IMR-90 (cell line): ENCODE measurements at regions not wholly inside any gene's neighbourhood (a gene's known extent, or its start where the extent isn't known, plus 50 kb on each side); places are given as distances from the start of the nearest gene placed in this dataset.

ENCODE experiments used
- ATAC-seq: fragments of 200-7000 bp; cut with Tn5 transposase; 2 replicates; pipeline ENCODE4 v1.9.1; 2020; ENCODE audit warnings: low read depth, mild to moderate bottlenecking, moderate library complexity
- BruUV-seq: library from RNA; stranded (reverse); fragments of 400-500 nt; replicated peaks from 2 replicates; lab custom pipeline; 2021; lab: Mats Ljungman, UMichigan
- CTCF ChIA-PET: fragments of 300-600 bp; formaldehyde crosslinking; extraction: SDS; loops from one replicate; lab custom pipeline; 2021; ENCODE audit warnings: antibody characterized with exemption; lab: Yijun Ruan, JAX
- POLR2A ChIA-PET: fragments of 300-600 bp; sonication (Branson Sonifier 250); formaldehyde crosslinking; loops from one replicate; lab custom pipeline; 2022; ENCODE audit warnings: antibody characterized with exemption; ENCODE audit not compliant: unreplicated experiment; lab: Charles Lee
- DNase-seq: peaks from one replicate; pipeline ENCODE4 v3.0.0; 2013
- H2AFZ ChIP-seq: replicated peaks from 2 replicates; pipeline ENCODE3; 2013; ENCODE audit warnings: low read length, mild to moderate bottlenecking; ENCODE audit not compliant: poor library complexity
- H2AK5ac ChIP-seq: 2 replicates; pipeline ENCODE4 v1.6.1; 2013; ENCODE audit warnings: low read depth, low read length, inconsistent platforms
- H2AK9ac ChIP-seq: replicated peaks from 2 replicates; pipeline ENCODE3; 2013; ENCODE audit warnings: mild to moderate bottlenecking, low read depth, low read length, moderate library complexity; ENCODE audit not compliant: poor library complexity
- H2BK120ac ChIP-seq: 2 replicates; pipeline ENCODE4 v1.6.1; 2013; ENCODE audit warnings: low read depth, low read length, inconsistent platforms
- H2BK15ac ChIP-seq: 3 replicates; pipeline ENCODE4 v1.6.1; 2013; ENCODE audit warnings: low read depth, low read length, inconsistent platforms
- H2BK20ac ChIP-seq: 2 replicates; pipeline ENCODE4 v1.6.1; 2013; ENCODE audit warnings: low read depth, mild to moderate bottlenecking, inconsistent platforms, low read length, moderate library complexity
- H2BK5ac ChIP-seq: 2 replicates; pipeline ENCODE4 v1.6.1; 2013; ENCODE audit warnings: mild to moderate bottlenecking, low read depth, low read length, inconsistent platforms; ENCODE audit not compliant: poor library complexity, severe bottlenecking
- H3K14ac ChIP-seq: replicated peaks from 2 replicates; pipeline ENCODE4 v1.6.1; 2013; ENCODE audit warnings: low read depth, low read length, inconsistent platforms
- H3K18ac ChIP-seq: 2 replicates; pipeline ENCODE4 v1.6.1; 2013; ENCODE audit warnings: low read depth, low read length, control low read depth
- H3K23ac ChIP-seq: 2 replicates; pipeline ENCODE4 v1.6.1; 2013; ENCODE audit warnings: low read depth, low read length, inconsistent platforms
- H3K27ac ChIP-seq: 2 replicates; pipeline ENCODE4 v1.5.1; 2013; ENCODE audit warnings: mild to moderate bottlenecking, control low read depth, low read length; ENCODE audit not compliant: insufficient read depth
- H3K27me3 ChIP-seq: 2 replicates; pipeline ENCODE4 v1.6.1; 2013; ENCODE audit warnings: low read length; ENCODE audit not compliant: control insufficient read depth, insufficient read depth
- H3K36me3 ChIP-seq: 2 replicates; pipeline ENCODE4 v1.6.1; 2013; ENCODE audit warnings: low read length, mixed read lengths; ENCODE audit not compliant: control insufficient read depth, insufficient read depth
- H3K4ac ChIP-seq: 2 replicates; pipeline ENCODE4 v1.6.1; 2013; ENCODE audit warnings: low read depth, low read length, inconsistent platforms
- H3K4me1 ChIP-seq: 2 replicates; pipeline ENCODE4 v1.6.1; 2013; ENCODE audit warnings: low read length, mixed read lengths; ENCODE audit not compliant: control insufficient read depth, insufficient read depth
- H3K4me2 ChIP-seq: 2 replicates; pipeline ENCODE4 v1.6.1; 2013; ENCODE audit warnings: low read depth, mild to moderate bottlenecking, control low read depth, low read length, moderate library complexity
- H3K4me3 ChIP-seq: 2 replicates; pipeline ENCODE4 v1.5.1; 2013; ENCODE audit warnings: low read depth, mild to moderate bottlenecking, control low read depth, low read length, moderate library complexity; ENCODE audit not compliant: insufficient read depth
- H3K56ac ChIP-seq: 2 replicates; pipeline ENCODE4 v1.6.1; 2013; ENCODE audit warnings: low read length, inconsistent platforms; ENCODE audit not compliant: insufficient read depth; ENCODE audit errors: extremely low read depth
- H3K79me1 ChIP-seq, 2 experiments: 2 replicates each; pipeline ENCODE4 v1.6.1; 2013; ENCODE audit warnings: low read length in 2 of 2, inconsistent platforms in 1 of 2, low read depth in 1 of 2
- H3K9ac ChIP-seq: 2 replicates; pipeline ENCODE4 v1.6.1; 2013; ENCODE audit warnings: low read depth, low read length, control low read depth
- H3K9me1 ChIP-seq: 2 replicates; pipeline ENCODE4 v1.6.1; 2013; ENCODE audit warnings: low read length, inconsistent platforms; ENCODE audit not compliant: insufficient read depth
- H3K9me3 ChIP-seq: 2 replicates; pipeline ENCODE4 v1.6.1; 2013; ENCODE audit warnings: low read length; ENCODE audit not compliant: control insufficient read depth, insufficient read depth
- H4K20me1 ChIP-seq: 2 replicates; pipeline ENCODE4 v1.6.1; 2013; ENCODE audit warnings: low read length, inconsistent platforms; ENCODE audit not compliant: insufficient read depth
- H4K5ac ChIP-seq: 2 replicates; pipeline ENCODE4 v1.6.1; 2013; ENCODE audit warnings: mild to moderate bottlenecking, low read depth, low read length, control low read depth
- H4K8ac ChIP-seq, 2 experiments: 2 replicates each; pipeline ENCODE4 v1.6.1; 2013; ENCODE audit warnings: low read depth in 2 of 2, low read length in 2 of 2, control low read depth in 1 of 2, inconsistent platforms in 1 of 2
- H4K91ac ChIP-seq: 2 replicates; pipeline ENCODE4 v1.6.1; 2013; ENCODE audit warnings: low read depth, low read length, inconsistent platforms; ENCODE audit not compliant: insufficient read depth
- BHLHE40 ChIP-seq: fragments of 150-350 bp; IDR thresholded peaks from 2 replicates; pipeline ENCODE4 v1.6.1; 2016; ENCODE audit warnings: mild to moderate bottlenecking, low read depth, low read length
- CEBPB ChIP-seq: IDR thresholded peaks from 2 replicates; pipeline ENCODE4 v1.6.1; 2012; ENCODE audit warnings: low read depth, low read length, improper control_type of control experiment
- CHD1 ChIP-seq: IDR thresholded peaks from 2 replicates; pipeline ENCODE4 v1.6.1; 2012; ENCODE audit warnings: low read depth, low read length, improper control_type of control experiment
- FOS ChIP-seq: fragments of 150-350 bp; IDR thresholded peaks from 2 replicates; pipeline ENCODE4 v1.6.1; 2016; ENCODE audit warnings: low read depth, low read length
- MAFK ChIP-seq: IDR thresholded peaks from 2 replicates; pipeline ENCODE4 v1.6.1; 2012; ENCODE audit warnings: low read depth, low read length, improper control_type of control experiment
- MAZ ChIP-seq: IDR thresholded peaks from 2 replicates; pipeline ENCODE4 v1.6.1; 2012; ENCODE audit warnings: low read depth, mild to moderate bottlenecking, low read length, improper control_type of control experiment, moderate library complexity, borderline replicate concordance
- MXI1 ChIP-seq: IDR thresholded peaks from 2 replicates; pipeline ENCODE4 v1.6.1; 2012; ENCODE audit warnings: low read depth, mild to moderate bottlenecking, low read length, moderate library complexity, borderline replicate concordance
- NFE2L2 ChIP-seq: fragments of 150-350 bp; IDR thresholded peaks from 2 replicates; pipeline ENCODE4 v1.6.1; 2016; ENCODE audit warnings: low read depth, mild to moderate bottlenecking, low read length
- POLR2A ChIP-seq: IDR thresholded peaks from 2 replicates; pipeline ENCODE4 v1.6.1; 2012; ENCODE audit warnings: mild to moderate bottlenecking, low read depth, low read length
- RAD21 ChIP-seq: IDR thresholded peaks from 2 replicates; pipeline ENCODE4 v1.6.1; 2012; ENCODE audit warnings: low read length, improper control_type of control experiment
- RCOR1 ChIP-seq: IDR thresholded peaks from 2 replicates; pipeline ENCODE4 v1.6.1; 2012; ENCODE audit warnings: mild to moderate bottlenecking, low read length, improper control_type of control experiment; ENCODE audit not compliant: insufficient replicate concordance
- RFX5 ChIP-seq: IDR thresholded peaks from 2 replicates; pipeline ENCODE4 v1.8.0; 2012; ENCODE audit warnings: low read depth, mild to moderate bottlenecking, low read length, moderate library complexity
- SMC3 ChIP-seq: fragments of 150-350 bp; IDR thresholded peaks from 2 replicates; pipeline ENCODE4 v1.6.1; 2016; ENCODE audit warnings: low read depth, mild to moderate bottlenecking, antibody characterized with exemption, low read length, moderate library complexity
- USF2 ChIP-seq: fragments of 150-350 bp; IDR thresholded peaks from 2 replicates; pipeline ENCODE4 v1.6.1; 2017; ENCODE audit warnings: mild to moderate bottlenecking, antibody characterized with exemption, low read length, low read depth
- WGBS, 2 experiments: methylation state at CpG; one replicate each; pipeline versions ENCODE4 v1.1.5 to v1.1.7; 2013; ENCODE audit warnings: missing lambda C conversion rate in 2 of 2; ENCODE audit not compliant: insufficient read length in 1 of 2; ENCODE audit errors: extremely low coverage in 2 of 2; 5-methylcytosine and 5-hydroxymethylcytosine counted together
- dilution Hi-C: fragments of 300-500 bp; cut with HindIII; formaldehyde crosslinking; loops from one replicate; pipeline ENCODE4 v1.14.3; 2018; ENCODE audit warnings: low sequenced_read_pairs; ENCODE audit not compliant: unreplicated experiment
- in situ Hi-C: fragments of 300-500 bp; cut with MboI; formaldehyde crosslinking; loops from 3 replicates; pipeline ENCODE4 v1.14.3; 2019; ENCODE audit warnings: low sequenced_read_pairs, inconsistent platforms, mixed read lengths
- intact Hi-C: fragments of 100-400 bp; cut with micrococcal nuclease; formaldehyde crosslinking; loops from 2 replicates; pipeline ENCODE4 v1.10.0; 2022
- TF ChIP-seq, protein P1 (sequence below): conservative IDR thresholded peaks from 2 replicates; pipeline ENCODE4 v1.5.1; 2012; ENCODE audit warnings: mild to moderate bottlenecking, low read depth, low read length, improper control_type of control experiment
- TF ChIP-seq, protein P2 (sequence below): fragments of 150-350 bp; IDR thresholded peaks from 2 replicates; pipeline ENCODE4 v1.6.1; 2016; ENCODE audit warnings: low read depth, mild to moderate bottlenecking, low read length, moderate library complexity, borderline replicate concordance

- Histone ChIP-seq H3K9me3 (no peaks in the 10 kb centered on the region; the same call in none of the 2 replicates), H3K4me1 (no peaks in the 10 kb centered on the region), H3K14ac (no peak overlapping the region), H3K79me1 (no peaks in the 10 kb centered on the region), H2BK5ac (no peak overlapping the region), H3K36me3 (no peaks in the 10 kb centered on the region), H3K56ac (no peak overlapping the region), H3K4me2 (no peak overlapping the region), H2BK120ac (no peak overlapping the region), H3K4ac (no peak overlapping the region), H2AFZ (no peak overlapping the region), H4K20me1 (no peaks in the 10 kb centered on the region), H2AK5ac (no peak overlapping the region), H4K91ac (no peak overlapping the region), H3K9me1 (no peaks in the 10 kb centered on the region), H3K23ac (no peak overlapping the region), H3K9ac (no peak overlapping the region), H4K5ac (no peak overlapping the region), H3K18ac (no peak overlapping the region), H2BK20ac (no peak overlapping the region), H2AK9ac (no peak overlapping the region), H3K4me3 (no peak overlapping the region), H2BK15ac (no peak overlapping the region), H3K27ac (no peak overlapping the region), H3K27me3 (no peaks in the 10 kb centered on the region), H4K8ac (no peak overlapping the region)
- no TSS peak for BruUV-seq
- TF ChIP-seq RAD21: no peak
- TF ChIP-seq CHD1: no peak
- TF ChIP-seq MAZ: no peak
- no peak for TF ChIP-seq USF2
- no peak for TF ChIP-seq SMC3
- no peak for TF ChIP-seq MXI1
- TF ChIP-seq RFX5: no peak
- TF ChIP-seq MAFK: no peak
- TF ChIP-seq CEBPB: no peak
- no peak for TF ChIP-seq BHLHE40
- TF ChIP-seq, protein P1, sequence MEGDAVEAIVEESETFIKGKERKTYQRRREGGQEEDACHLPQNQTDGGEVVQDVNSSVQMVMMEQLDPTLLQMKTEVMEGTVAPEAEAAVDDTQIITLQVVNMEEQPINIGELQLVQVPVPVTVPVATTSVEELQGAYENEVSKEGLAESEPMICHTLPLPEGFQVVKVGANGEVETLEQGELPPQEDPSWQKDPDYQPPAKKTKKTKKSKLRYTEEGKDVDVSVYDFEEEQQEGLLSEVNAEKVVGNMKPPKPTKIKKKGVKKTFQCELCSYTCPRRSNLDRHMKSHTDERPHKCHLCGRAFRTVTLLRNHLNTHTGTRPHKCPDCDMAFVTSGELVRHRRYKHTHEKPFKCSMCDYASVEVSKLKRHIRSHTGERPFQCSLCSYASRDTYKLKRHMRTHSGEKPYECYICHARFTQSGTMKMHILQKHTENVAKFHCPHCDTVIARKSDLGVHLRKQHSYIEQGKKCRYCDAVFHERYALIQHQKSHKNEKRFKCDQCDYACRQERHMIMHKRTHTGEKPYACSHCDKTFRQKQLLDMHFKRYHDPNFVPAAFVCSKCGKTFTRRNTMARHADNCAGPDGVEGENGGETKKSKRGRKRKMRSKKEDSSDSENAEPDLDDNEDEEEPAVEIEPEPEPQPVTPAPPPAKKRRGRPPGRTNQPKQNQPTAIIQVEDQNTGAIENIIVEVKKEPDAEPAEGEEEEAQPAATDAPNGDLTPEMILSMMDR: no peak
- no peak for TF ChIP-seq POLR2A
- no peak for TF ChIP-seq NFE2L2
- no peak for TF ChIP-seq FOS
- no peak for TF ChIP-seq RCOR1
- TF ChIP-seq, protein P2, sequence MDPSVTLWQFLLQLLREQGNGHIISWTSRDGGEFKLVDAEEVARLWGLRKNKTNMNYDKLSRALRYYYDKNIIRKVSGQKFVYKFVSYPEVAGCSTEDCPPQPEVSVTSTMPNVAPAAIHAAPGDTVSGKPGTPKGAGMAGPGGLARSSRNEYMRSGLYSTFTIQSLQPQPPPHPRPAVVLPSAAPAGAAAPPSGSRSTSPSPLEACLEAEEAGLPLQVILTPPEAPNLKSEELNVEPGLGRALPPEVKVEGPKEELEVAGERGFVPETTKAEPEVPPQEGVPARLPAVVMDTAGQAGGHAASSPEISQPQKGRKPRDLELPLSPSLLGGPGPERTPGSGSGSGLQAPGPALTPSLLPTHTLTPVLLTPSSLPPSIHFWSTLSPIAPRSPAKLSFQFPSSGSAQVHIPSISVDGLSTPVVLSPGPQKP: no peak
- intact Hi-C loops: no loop called here
- dilution Hi-C loops: no loop called here
- ChIA-PET CTCF (no interaction called here), POLR2A (no interaction called here)
- in situ Hi-C loops: no loop called here
- WGBS, 2 experiments: no CpG with 5 or more reads among the region's 1 CpG
- DNase-seq (no peak), ATAC-seq (no peak)
Observed at GRCh38 chr2:7601990-7602389, 684.8 kb downstream of the RNF144A start.
